HEK293 (cell line): ENCODE measurements at regions not wholly inside any gene's neighbourhood (a gene's known extent, or its start where the extent isn't known, plus 50 kb on each side); places are given as distances from the start of the nearest gene placed in this dataset.

Experiments
- PRDM1 ChIP-seq: fragments of 450-650 bp; formaldehyde crosslinking; IDR thresholded peaks from 2 replicates; pipeline ENCODE4; 2016; ENCODE audit warnings: missing biosample characterization, missing genetic modification characterization
- ZNF184 ChIP-seq: fragments of 450-650 bp; IDR thresholded peaks from 2 replicates; pipeline ENCODE4 v1.5.1; 2018; ENCODE audit warnings: missing biosample characterization, mild to moderate bottlenecking, missing genetic modification characterization
- ZNF37A ChIP-seq: fragments of 450-650 bp; IDR thresholded peaks from 2 replicates; pipeline ENCODE4 v1.5.1; 2018; ENCODE audit warnings: missing biosample characterization, missing genetic modification characterization
- TF ChIP-seq, protein P1 (sequence below): fragments of 450-650 bp; formaldehyde crosslinking; IDR thresholded peaks from 2 replicates; pipeline ENCODE4 v1.5.1; 2016; ENCODE audit warnings: missing biosample characterization, missing genetic modification characterization

DNA sequence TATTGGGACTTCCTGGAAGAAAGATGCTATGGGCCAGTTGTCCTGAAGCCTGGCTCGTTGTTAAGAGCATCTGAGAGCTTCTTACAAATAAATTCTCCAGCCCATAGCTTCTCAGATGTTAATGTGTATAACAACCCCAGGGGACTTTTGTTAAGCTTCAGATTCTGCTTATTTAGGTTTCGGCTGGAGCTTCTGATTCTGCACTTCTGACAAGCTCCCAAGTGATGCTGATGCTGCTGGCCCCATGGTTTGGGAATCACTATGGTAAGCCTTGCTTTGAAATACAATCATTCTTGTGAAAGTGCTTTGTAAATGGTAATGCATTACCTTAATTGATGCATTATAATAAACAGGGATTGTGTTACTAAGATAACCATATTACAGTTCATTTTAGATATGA, 281.8 kb upstream of the PLD5 start:
- TF ChIP-seq ZNF37A (tag by site-specific recombination) = no peak
- no peak for TF ChIP-seq PRDM1
- TF ChIP-seq, protein P1, sequence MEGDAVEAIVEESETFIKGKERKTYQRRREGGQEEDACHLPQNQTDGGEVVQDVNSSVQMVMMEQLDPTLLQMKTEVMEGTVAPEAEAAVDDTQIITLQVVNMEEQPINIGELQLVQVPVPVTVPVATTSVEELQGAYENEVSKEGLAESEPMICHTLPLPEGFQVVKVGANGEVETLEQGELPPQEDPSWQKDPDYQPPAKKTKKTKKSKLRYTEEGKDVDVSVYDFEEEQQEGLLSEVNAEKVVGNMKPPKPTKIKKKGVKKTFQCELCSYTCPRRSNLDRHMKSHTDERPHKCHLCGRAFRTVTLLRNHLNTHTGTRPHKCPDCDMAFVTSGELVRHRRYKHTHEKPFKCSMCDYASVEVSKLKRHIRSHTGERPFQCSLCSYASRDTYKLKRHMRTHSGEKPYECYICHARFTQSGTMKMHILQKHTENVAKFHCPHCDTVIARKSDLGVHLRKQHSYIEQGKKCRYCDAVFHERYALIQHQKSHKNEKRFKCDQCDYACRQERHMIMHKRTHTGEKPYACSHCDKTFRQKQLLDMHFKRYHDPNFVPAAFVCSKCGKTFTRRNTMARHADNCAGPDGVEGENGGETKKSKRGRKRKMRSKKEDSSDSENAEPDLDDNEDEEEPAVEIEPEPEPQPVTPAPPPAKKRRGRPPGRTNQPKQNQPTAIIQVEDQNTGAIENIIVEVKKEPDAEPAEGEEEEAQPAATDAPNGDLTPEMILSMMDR (tag by site-specific recombination) = no peak
- TF ChIP-seq ZNF184 = no peak
